HS-27A (cell line): ENCODE measurements at regions not wholly inside any gene's neighbourhood (a gene's known extent, or its start where the extent isn't known, plus 50 kb on each side); places are given as distances from the start of the nearest gene placed in this dataset.

Experiments used
- DNase-seq: peaks from one replicate; pipeline ENCODE4 v3.0.0-alpha.2; 2012; ENCODE audit warnings: low read depth, missing footprints

DNA sequence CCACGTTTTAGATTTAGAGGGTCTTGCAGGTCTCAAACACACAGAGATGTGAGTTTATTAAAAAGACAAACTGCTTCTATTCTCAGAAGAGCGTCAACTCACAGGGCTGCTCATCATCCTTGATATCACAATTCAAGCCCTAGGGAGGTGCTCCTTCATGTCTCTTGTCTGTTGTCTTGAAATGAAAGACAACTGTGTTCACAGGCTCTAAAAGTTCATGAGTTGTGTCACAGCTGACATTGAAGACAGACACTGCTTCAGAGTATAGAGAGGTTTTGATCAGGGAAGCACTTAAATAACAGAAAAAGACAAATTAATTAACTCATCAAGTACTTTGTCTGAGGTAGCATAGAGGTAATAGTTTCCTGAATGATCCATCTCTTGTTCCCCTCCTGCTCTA is 1917.6 kb upstream of the WWC1 start:
- no peak for DNase-seq

GRCh38 chr5:166377756-166378155 is 1913.7 kb upstream of the WWC1 start:
- no peak for DNase-seq

- DNase-seq = no peak
Measured at GRCh38 chr5:166379517-166379916, 1911.9 kb upstream of the WWC1 start.

DNA sequence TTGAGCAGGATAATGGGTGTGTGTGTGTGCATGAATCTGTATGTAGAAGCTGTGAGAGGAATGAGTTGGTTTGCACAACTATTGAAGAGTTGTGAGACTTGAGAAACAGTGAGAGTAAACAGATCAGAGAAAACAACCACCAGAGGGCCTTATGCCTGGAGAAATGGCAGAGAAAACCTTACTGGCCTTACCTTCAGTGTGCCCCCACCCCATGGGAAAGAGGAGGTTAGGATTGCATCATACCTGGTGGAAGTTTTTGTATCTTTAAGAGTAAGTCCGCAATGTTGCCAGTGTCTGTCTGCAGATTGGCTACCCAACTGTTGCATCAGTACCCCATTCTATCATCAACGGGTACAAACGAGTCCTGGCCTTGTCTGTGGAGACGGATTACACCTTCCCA is 1909.4 kb upstream of the WWC1 start:
- DNase-seq = no peak

DNA sequence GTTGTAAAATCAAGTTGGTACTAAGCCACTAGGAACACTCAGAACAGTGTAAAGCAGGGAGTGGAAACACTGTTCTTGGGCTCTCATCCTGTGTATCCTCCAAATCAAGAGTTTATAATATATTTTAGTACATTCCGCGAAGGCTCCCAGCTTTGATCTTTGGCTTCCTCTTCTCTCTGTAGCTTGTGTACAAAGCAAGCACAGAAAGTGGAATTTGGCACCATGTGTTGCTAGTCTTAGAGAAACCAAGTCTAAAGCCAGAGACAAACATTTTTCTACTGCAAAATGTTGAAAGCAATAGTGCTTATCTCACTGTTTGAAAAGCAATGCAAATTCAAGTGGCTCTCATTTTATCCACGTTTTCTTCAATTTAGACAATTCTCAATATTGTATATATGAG is 1893.3 kb upstream of the WWC1 start:
- no peak for DNase-seq

DNA sequence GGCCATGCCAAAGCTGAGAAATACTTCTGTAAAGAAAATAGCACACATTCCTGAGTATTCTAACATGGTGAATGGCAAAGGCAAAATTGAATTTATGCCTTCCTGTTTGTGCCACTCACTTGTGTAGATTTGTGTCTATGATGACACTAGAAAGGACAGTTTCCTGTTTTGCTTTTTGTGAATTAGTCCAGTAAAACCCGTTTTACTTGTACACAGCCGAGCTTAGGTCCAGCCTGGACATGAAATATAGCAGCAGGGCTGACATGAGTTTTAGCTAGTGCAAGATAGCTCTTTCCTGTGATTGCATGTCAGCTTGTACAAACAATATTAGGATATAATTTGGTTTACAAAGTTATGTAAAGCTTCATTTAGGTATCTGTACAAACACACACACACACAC is 1891.7 kb upstream of the WWC1 start:
- no peak for DNase-seq

DNA sequence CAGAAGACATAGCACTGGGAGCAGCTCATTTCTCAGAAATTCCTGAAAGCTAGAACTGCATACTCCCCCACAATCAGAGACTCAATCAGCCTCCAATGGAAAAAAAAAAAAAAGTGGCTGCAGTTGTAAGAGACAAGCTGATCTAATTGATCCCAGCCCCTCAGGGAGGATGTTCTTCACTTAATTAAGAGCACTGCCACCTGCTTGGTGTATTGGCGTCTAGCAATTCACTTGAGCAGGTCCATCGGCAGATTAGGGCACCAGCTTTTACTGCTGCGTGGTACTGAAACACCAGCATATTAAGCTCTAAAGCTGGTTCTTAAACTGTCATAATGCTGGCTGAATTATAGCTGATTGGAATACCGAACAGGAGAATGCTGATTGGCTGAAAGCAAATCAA is 1890.1 kb upstream of the WWC1 start:
- no peak for DNase-seq

DNA sequence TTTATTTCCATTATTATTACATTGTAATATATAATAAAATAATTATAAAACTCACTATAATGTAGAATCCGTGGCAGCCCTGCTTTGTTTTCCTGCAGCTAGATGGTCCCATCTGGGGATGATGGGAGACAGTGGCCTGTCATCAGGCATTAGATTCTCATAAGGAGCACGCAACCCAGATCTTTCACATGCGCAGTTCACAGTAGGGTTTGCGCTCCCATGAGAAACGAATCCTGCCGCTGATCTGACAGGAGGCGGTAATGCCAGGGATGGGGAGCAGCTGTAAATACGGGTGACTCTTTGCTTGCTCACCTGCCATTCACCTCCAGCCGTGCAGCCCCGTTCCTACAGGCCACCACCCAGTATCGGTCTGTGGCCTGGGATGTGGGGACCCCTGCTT is 1879.3 kb upstream of the WWC1 start:
- no peak for DNase-seq

DNA sequence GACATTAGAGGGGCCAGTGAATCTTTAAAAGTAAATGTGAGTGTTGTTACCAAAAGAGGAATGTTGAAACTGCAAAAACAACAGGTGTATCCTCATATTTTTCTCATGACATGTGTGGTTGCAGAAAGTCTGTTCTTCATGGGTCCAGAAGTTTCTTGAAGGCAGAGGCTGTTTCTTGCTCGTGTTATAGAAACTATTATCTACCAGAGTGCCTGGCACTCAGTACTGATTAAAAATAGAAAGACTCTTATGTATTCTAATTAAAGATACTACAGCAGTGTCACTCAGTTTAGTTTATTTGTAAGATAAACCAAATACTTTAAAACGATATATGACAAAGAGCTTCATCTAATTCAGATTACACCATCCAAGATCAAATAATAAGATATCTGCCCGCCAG is 1864.2 kb upstream of the WWC1 start:
- no peak for DNase-seq

- no peak for DNase-seq
Measured at GRCh38 chr5:166428264-166428803, 1863.1 kb upstream of the WWC1 start.

GRCh38 chr5:166430491-166431319 is 1860.7 kb upstream of the WWC1 start:
- DNase-seq = no peak

- DNase-seq = no peak
Measured at GRCh38 chr5:166431456-166431855, 1860.0 kb upstream of the WWC1 start.

DNA sequence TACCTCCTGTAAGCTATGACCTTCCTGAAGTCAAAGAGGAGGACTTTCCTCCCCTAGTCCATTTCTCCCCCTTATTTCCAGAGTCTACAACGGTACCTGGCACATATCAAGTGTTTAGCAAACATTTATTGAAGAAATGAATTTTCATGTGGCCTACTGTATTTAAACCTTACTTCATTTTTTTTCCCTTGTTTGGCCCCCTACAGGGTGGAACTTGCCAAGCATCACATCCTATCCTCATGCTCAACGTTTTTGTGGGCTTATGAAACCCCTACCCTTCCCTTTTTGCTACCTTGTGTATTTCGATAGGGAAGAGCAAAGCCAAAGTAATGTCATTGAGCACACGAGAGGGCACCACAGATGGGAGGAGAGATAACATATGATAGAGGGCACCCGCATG is 1857.8 kb upstream of the WWC1 start:
- no peak for DNase-seq

DNA sequence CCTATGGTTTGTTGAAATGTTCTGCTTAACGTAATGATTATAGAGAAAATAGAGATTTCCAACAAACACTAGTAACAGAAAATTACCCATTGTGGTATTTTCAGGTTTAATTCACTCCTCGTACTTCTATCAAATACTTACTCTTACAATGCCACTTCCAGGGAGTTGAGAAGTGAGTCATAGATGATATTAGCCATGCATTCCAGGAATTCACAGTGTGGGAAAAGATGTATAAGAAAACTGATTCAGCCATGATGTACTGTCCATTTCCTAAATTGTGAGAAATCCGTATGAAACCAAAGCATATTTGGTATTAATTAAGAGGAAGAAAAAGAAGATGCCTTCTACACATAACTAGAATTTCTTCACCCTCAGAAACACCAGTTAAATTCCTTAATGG is 1854.6 kb upstream of the WWC1 start:
- DNase-seq = no peak

DNA sequence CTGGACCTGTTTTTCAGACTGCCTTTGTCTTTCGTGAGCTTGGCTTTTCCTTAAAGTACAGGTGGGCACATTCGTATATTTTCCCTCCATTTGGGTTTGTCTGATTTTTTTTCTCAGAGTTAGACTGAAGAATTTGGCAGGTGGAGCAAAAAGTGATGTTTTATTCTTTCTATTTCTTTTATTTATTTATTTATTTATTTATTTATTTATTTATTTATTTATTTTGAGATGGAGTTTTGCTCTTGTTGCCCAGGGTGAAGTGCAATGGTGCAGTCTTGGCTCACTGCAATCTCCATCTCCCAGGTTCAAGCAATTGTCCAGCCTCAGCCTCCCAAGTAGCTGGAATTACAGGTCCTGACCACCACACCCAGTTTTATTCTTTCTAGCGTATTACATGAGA is 1805.1 kb upstream of the WWC1 start:
- no peak for DNase-seq

DNA sequence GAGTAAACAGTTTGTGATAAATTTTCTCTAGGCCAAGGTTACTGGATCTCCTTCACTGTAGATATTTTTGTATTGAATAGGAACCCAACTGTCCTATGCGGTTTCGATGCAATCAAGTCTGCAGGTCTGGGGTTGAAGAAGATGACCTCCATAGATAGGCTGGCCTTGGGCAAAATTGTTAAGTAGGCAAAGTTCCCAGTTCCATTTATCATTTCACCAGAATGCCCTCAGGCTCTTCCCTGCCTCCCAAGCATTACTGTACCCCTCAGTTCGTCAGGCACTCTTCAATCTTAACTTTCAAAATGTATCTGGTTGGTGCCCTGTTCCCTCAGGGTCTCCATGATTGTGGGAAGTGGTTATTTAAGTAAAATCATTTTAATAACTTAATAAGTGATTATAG is 1802.9 kb upstream of the WWC1 start:
- no peak for DNase-seq

DNA sequence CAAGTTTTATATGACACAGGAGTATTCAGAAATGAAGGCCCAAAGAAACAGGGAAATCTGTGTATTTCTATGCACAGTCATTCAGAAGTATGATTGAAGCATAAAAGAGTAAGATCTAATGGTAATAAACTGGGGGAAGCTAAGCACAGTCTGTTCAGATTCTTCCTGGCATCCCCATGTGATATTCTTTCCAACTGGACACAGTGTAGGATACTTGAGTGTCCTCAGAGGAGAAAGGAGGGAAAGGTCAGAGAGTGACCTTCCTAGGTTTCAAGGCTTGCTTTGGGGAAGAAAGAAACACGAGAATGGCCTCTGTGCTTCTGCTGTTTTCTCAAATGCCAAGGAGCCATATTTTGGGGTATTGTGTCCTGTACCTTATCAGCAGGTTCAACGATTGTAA is 1798.4 kb upstream of the WWC1 start:
- DNase-seq = no peak

DNA sequence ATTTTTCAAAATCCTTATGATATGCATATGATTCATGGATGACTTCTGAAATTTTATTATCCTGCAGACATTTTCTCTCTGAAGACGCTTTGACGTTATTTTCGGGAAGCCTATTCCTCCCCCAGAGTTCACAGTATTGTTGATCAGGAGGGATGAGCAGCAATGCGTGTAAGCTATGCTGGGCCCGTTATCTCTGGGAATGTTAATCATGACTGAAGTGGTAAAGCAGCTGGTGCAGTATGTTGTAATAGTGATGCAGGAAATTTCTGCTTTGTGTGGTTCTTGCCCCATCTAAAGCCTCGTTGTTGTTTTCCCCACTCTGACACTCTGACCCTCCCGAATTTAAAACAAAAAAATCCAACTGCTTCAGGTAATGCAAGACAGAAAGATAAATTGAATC is 1797.8 kb upstream of the WWC1 start:
- DNase-seq = no peak

DNA sequence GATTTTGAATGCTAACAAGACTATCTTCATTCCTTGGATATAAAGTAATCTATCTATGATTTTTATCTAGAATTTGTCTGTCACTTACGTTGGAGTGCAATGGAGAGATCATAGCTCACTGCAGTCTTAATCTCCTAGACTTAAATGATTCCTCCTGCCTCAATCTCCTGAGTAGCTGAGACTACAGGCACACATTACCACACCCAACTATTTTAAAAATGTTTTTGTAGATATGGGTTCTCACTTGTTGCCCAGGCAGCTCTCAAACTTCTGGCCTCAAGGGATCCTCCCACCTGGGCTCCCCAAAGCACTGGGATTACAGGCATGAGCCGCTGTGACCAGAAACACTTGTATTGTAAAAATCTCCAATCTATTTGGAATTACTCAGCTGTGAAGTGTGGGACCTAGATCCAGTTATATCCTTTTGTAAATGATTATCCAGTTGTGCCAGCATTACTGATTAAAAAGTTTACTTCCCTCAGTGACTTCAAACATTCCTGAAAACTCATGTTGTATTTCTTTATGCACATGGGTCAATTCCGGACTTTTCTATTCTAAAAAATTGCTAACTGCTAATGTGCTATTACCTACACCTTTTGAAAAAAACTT is 1793.8 kb upstream of the WWC1 start:
- DNase-seq = no peak

GRCh38 chr5:166499447-166500240 is 1791.8 kb upstream of the WWC1 start:
- DNase-seq = no peak

DNA sequence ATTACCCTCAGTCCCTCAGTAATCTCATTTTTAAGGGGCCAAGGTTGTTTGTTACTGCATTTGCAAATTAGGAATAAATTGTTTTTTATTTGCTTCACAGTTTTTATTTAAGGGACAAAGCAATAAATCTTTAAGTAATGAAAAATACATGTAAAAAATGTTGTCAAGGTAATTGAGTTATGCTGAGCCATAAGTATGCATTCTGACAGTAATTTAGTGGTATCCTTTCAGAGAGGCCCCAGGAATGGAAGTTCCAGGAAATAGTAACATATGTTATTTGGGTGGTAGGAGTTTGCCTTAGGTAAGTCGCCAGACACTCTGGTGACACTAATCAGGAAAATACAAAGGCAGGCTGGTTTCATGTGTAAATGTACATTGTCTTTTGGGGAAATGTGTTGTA is 1787.9 kb upstream of the WWC1 start:
- no peak for DNase-seq

DNA sequence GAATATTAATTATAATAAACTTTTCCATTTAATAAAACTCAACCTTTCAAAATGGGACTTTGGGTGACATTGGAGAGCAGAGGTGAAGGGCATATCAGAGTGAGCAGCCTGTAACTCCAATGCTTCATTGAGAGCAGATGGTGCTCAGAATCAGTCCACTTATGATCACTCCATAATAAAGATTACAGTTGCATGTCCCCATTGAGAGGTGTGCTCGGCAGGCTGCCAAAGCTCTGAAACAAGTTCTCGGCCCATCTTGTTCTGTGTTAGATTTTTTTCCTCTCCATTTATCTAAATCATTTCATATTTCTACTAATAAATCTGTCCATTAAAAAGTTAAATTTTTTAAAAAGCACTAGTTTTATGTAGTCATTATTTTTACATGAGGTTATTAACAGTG is 1786.4 kb upstream of the WWC1 start:
- DNase-seq = no peak

DNA sequence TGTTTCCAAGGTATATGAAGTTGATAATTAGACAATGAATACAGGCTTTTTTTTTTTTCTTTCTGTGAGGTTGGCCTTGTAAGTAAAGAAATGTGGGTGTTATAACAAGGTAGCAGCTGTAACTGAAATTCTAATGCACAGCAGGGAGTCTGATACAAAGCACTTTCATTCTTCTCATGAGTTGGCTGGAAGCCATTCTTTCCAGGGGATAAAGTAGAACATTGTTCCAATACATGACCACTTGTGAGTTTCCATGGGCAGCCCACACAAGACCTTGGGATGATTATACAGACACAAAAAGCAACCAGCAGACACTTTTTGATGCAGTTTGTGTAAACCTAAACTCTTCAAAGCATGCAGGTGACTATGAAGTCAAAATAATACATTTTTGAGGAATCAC is 1785.9 kb upstream of the WWC1 start:
- no peak for DNase-seq
